GM20000 (cell line): ENCODE measurements at regions not wholly inside any gene's neighbourhood (a gene's known extent, or its start where the extent isn't known, plus 50 kb on each side); places are given as distances from the start of the nearest gene placed in this dataset.
A peak's percentile ranks its signal among the peaks of the same experiment; 100 is the strongest.

Experiments
- DNase-seq: peaks from one replicate; pipeline ENCODE4 v3.0.0; 2012; ENCODE audit warnings: low spot score
- TF ChIP-seq, protein P1 (sequence below): IDR thresholded peaks from 2 replicates; pipeline ENCODE4 v1.5.1; 2012; ENCODE audit warnings: mild to moderate bottlenecking, control low read depth; ENCODE audit errors: extremely low read depth, missing control alignments

DNA sequence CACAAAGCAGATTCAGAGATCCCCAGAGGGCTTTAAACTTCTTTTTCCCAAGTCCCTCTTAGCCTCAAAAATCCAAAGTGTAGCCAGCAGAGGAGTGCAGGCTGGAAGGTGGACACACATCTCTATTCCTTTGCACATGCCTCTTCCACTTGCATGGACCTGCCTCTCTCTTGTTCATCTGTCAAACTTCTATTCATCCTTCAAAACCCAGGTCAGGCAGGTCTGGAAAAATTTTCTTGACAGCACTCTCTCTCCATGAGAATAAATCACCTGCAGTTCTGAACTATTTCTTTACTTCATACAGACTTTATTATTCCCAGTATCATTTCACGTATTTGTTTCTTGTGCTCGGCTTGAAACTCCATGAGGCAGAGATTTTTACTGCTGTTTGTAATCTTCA lies 127.5 kb downstream of the SS18 start:
- TF ChIP-seq, protein P1, sequence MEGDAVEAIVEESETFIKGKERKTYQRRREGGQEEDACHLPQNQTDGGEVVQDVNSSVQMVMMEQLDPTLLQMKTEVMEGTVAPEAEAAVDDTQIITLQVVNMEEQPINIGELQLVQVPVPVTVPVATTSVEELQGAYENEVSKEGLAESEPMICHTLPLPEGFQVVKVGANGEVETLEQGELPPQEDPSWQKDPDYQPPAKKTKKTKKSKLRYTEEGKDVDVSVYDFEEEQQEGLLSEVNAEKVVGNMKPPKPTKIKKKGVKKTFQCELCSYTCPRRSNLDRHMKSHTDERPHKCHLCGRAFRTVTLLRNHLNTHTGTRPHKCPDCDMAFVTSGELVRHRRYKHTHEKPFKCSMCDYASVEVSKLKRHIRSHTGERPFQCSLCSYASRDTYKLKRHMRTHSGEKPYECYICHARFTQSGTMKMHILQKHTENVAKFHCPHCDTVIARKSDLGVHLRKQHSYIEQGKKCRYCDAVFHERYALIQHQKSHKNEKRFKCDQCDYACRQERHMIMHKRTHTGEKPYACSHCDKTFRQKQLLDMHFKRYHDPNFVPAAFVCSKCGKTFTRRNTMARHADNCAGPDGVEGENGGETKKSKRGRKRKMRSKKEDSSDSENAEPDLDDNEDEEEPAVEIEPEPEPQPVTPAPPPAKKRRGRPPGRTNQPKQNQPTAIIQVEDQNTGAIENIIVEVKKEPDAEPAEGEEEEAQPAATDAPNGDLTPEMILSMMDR = no peak
- DNase-seq = no peak

DNA sequence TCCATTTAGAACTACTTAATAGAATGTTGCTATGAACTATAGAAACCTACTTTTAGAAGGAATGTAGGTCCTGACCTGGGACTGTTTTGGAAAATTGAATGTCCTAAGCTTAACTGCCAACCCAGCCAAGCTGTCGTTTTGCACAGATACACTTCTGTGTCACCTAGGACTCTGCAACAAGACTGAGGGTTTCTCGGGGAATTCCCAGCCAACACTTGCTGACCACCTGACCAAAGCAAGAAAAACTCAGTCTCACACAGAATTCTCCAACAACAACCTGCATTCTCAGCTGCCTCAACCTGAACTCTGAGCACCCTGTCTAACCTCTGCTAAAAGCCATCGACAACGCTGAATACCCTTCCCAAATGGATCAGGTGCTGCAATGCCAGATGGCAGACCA lies 128.2 kb downstream of the SS18 start:
- peak; percentile 38 for DNase-seq
- TF ChIP-seq, protein P1 = no peak

DNA sequence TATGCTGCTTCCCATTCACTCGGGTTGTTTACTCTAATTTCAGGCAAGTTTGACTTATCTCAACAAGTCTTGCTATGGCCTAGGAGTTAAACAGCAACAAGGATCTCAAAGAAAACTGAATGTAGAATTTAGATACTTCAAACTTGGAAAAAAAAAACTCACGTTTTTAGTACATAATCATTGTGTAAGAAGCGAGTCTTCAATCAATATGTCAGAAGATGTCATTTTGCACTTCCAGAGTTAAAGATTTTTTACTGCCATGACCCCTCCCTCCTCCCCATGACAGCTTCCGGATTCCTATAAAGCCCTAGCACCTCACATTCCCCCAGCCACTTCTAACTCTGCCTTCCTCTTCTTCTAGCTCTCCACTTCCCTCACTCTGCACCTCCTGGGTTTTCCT lies 133.4 kb downstream of the SS18 start:
- no peak for DNase-seq
- TF ChIP-seq, protein P1 = no peak

DNA sequence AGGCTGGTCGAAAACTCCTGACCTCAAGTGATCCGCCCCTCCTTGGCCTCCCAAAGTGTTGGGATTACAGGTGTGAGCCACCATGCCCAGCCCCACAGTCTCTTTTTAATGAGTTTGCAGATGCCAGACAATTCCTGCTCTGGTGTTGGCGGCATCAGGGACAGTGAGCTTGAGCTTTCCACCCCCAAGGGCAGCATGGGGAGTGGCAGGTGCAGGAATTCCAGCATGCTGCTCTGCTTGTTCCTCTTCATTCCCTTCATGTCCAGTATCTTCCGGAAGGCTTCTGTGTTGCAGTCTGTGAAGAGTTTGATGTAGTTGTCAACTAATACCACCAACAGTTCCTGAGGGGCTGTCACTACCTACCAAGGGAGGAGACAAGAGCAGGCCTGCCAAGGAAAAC lies 137.3 kb downstream of the SS18 start:
- TF ChIP-seq, protein P1 = no peak
- DNase-seq = no peak

DNA sequence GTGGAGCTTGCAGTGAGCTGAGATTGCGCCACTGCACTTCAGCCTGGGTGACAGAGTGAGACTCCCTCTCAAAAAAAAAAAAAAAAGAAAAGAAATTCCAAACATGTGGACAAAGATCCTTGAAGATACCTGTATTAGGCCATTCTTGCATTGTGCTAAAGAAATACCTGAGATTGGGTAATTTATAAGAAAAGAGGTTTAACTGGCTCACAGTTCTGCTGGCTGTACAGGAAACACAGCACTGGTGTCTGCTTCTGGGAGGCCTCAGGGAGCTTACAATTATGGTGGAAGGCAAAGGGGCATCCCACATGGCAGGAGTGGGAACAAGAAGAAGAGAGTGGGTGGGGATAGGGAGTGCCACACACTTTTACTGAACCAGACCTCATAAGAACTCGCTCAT lies 140.1 kb downstream of the SS18 start:
- no peak for DNase-seq

DNA sequence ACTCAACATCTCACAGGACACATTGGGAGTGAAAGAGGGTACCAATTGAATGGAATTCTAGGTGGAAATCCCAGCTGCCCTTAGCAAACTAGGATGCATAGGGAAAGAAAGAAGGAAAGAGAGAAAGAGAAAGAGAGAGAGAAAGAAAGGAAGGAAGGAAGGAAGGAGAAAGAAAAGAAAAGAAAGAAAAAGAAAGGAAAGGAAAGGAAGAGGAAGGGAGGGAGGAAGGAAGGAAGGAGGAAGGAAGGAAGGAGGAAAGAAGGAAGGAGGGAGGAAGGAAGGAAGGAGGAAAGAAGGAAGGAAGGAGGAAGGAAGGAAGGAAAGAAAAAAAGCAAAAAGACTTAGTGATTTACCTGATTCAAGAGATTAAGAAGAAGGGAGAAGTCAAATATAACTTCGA lies 143.9 kb downstream of the SS18 start:
- TF ChIP-seq, protein P1 = no peak

More for the DNA sequence above, 140.1 kb downstream of the SS18 start:
- TF ChIP-seq, protein P1 = no peak

DNA sequence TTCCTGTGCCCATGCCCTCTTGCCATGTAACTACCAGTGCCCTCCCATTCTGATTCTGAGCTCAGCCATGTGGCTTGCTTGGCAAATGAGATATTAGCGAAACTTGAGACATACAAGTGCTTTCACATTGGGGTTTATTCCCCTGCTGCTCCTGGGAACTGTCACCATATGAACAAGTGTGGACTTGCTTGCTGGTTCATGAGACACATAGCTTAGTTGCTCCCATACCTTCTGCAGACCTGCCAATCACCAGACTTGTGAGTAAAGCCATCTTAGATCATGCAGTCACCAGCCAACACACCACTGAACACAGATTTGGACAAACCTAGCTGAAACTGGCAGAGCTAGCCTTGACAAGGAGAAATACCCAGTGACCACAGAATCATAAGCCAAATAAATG lies 155.1 kb downstream of the SS18 start:
- TF ChIP-seq, protein P1 = no peak
- DNase-seq = no peak

More for the DNA sequence above, 143.9 kb downstream of the SS18 start:
- DNase-seq = no peak

DNA sequence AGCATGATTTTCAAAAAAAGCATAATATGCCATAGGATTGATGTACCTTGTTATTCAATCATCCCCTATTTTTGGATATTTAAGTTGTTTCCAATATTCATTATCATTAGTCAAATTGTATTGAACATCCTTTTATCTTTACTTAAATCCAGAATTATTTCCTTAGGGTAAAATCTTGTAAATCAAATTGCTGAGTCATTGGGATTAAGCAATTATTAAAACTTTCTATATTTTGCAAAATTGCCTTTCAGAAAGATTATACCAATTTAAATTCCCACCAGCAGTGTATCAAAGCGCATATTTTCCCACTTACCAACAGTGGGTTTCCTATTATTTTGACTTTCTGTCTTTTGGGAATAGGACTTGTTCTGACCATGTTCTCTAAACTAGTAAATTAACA lies 159.3 kb downstream of the SS18 start:
- DNase-seq = no peak
- TF ChIP-seq, protein P1 = no peak
